SK-N-MC (cell line): ENCODE measurements at regions not wholly inside any gene's neighbourhood (a gene's known extent, or its start where the extent isn't known, plus 50 kb on each side); places are given as distances from the start of the nearest gene placed in this dataset.

Experiments
- EZH2 ChIP-seq: fragments of 200-600 bp; sonication (generic); IDR thresholded peaks from one replicate; pipeline ENCODE4 v1.6.1; 2017; ENCODE audit warnings: antibody characterized with exemption
- FOXP2 ChIP-seq: optimal IDR thresholded peaks from 2 replicates; pipeline ENCODE3; 2011; ENCODE audit warnings: mild to moderate bottlenecking, moderate library complexity; ENCODE audit not compliant: insufficient read depth; ENCODE audit errors: extremely low read length, control extremely low read depth
- POLR2AphosphoS5 ChIP-seq: IDR thresholded peaks from 2 replicates; pipeline ENCODE4 v1.6.1; 2012; ENCODE audit warnings: mild to moderate bottlenecking, low read depth, low read length, borderline replicate concordance

- TF ChIP-seq EZH2 (no peak), POLR2AphosphoS5 (no peak), FOXP2 (no peak)
These were observed 282.7 kb upstream of the ZNF32 start for GRCh38 chr10:43931308-43931930.
